NT2/D1 (cell line): ENCODE measurements at regions not wholly inside any gene's neighbourhood (a gene's known extent, or its start where the extent isn't known, plus 50 kb on each side); places are given as distances from the start of the nearest gene placed in this dataset.

Experiments used
- SUZ12 ChIP-seq: IDR thresholded peaks from 2 replicates; pipeline ENCODE4 v1.6.1; 2011; ENCODE audit not compliant: insufficient read length, insufficient read depth; ENCODE audit errors: extremely low read depth
- YY1 ChIP-seq: IDR thresholded peaks from 2 replicates; pipeline ENCODE4 v1.6.1; 2011; ENCODE audit not compliant: insufficient read length, insufficient read depth
- ZNF274 ChIP-seq: IDR thresholded peaks from 2 replicates; pipeline ENCODE4 v1.6.1; 2011; ENCODE audit warnings: mild to moderate bottlenecking, low read depth, low read length

GRCh38 chr7:33775790-33776189, 129.5 kb upstream of the BMPER start:
- TF ChIP-seq YY1, result no peak
- no peak for TF ChIP-seq ZNF274
- TF ChIP-seq SUZ12, result no peak
